Body of pancreas (tissue), 4 donors: ENCODE measurements at regions not wholly inside any gene's neighbourhood (a gene's known extent, or its start where the extent isn't known, plus 50 kb on each side); places are given as distances from the start of the nearest gene placed in this dataset.

Experiments
- ATAC-seq: fragments of 150-250 bp; one replicate; pipeline ENCODE4 v1.9.1; 2016
- DNase-seq, 4 donors: peaks; one replicate each; pipeline ENCODE4 v3.0.0-alpha.2; 2019
- H3K27ac ChIP-seq, 4 donors: fragments of 200-600 bp; sonication (generic); 1 replicate in 3 of 4; 2 replicates in 1 of 4; pipeline versions ENCODE4 v1.5.1 to v1.6.1; 2016 to 2019; ENCODE audit warnings: mild to moderate bottlenecking in 1 of 4, mixed read lengths in 1 of 4, moderate library complexity in 1 of 4
- H3K27me3 ChIP-seq, 2 donors: fragments of 200-600 bp; sonication (generic); one replicate each; pipeline ENCODE4 v1.6.0; 2016; ENCODE audit warnings: mild to moderate bottlenecking in 1 of 2
- H3K36me3 ChIP-seq, 2 donors: fragments of 200-600 bp; sonication (generic); replicated peaks in 1 of 2; 2 replicates each; pipeline ENCODE4 v1.5.1; 2016; ENCODE audit warnings: low read depth in 2 of 2; ENCODE audit not compliant: insufficient read depth in 1 of 2
- H3K4me1 ChIP-seq: fragments of 200-600 bp; sonication (generic); one replicate; pipeline ENCODE4 v1.6.0; 2016
- H3K4me3 ChIP-seq, 2 donors: fragments of 200-600 bp; sonication (generic); 1 replicate in 1 of 2; 2 replicates in 1 of 2; pipeline ENCODE4 v1.5.1; 2016 to 2019
- H3K9me3 ChIP-seq, 3 donors: fragments of 200-600 bp; sonication (generic); 1 replicate in 2 of 3; 2 replicates in 1 of 3; pipeline ENCODE4 v1.5.1; 2016
- CTCF ChIP-seq, 7 experiments: fragments of 450-650 bp in 4 of 7; fragments of 200-600 bp in 3 of 7; sonication (generic) in 3 of 7; IDR thresholded peaks; one replicate each; pipeline ENCODE4 v1.5.1; 2016 to 2019; ENCODE audit warnings: antibody characterized with exemption in 7 of 7
- POLR2A ChIP-seq, 3 donors: fragments of 450-650 bp; IDR thresholded peaks; one replicate each; pipeline ENCODE4 v1.6.1; 2016; ENCODE audit warnings: antibody characterized with exemption in 3 of 3, mild to moderate bottlenecking in 2 of 3
- WGBS, 2 donors: methylation state at CpG; one replicate each; pipeline ENCODE4 v1.1.5; 2017; 5-methylcytosine and 5-hydroxymethylcytosine counted together
- intact Hi-C: fragments of 100-400 bp; cut with DNase I; formaldehyde crosslinking; loops from one replicate; pipeline ENCODE4 v1.15.1; 2023

GRCh38 chr2:22883054-22883453 is 501.9 kb upstream of the KLHL29 start:
- Histone ChIP-seq H3K4me3 (no peak overlapping the region), H3K27ac (no peak overlapping the region), H3K36me3 (no peaks in the 10 kb centered on the region), H3K9me3 (no peaks in the 10 kb centered on the region), H3K4me1 (no peaks in the 10 kb centered on the region), H3K27me3 (no peaks in the 10 kb centered on the region)
- TF ChIP-seq POLR2A (IDR thresholded peaks at IDR 0.05) (no peak), CTCF (IDR thresholded peaks at IDR 0.05) (no peak)
- DNase-seq (no peak), ATAC-seq (no peak)
- intact Hi-C loops = no loop called here
- WGBS, 2 donors = 63 to 66% methylated on average over 5 of the region's 5 CpGs

GRCh38 chr2:22885245-22885644 is 499.7 kb upstream of the KLHL29 start:
- DNase-seq (no peak), ATAC-seq (no peak)
- intact Hi-C loops = no loop called here
- H3K36me3 ChIP-seq = no peaks in the 10 kb centered on the region
- WGBS, 2 donors = 71 to 88% methylated on average over 1 of the region's 1 CpG
- TF ChIP-seq CTCF (IDR thresholded peaks at IDR 0.05) = no peak
- no peak for TF ChIP-seq POLR2A (IDR thresholded peaks at IDR 0.05)
- H3K4me3 ChIP-seq = no peak overlapping the region
- H3K27me3 ChIP-seq = no peaks in the 10 kb centered on the region
- H3K9me3 ChIP-seq = no peaks in the 10 kb centered on the region
- no peak overlapping the region for H3K27ac ChIP-seq
- H3K4me1 ChIP-seq = no peaks in the 10 kb centered on the region

GRCh38 chr2:22887426-22887825 is 497.6 kb upstream of the KLHL29 start:
- intact Hi-C loops = no loop called here
- H3K27ac ChIP-seq = no peak overlapping the region
- no peaks in the 10 kb centered on the region for H3K27me3 ChIP-seq
- no peaks in the 10 kb centered on the region for H3K9me3 ChIP-seq
- H3K4me3 ChIP-seq = no peak overlapping the region
- no peak for ATAC-seq
- TF ChIP-seq POLR2A (IDR thresholded peaks at IDR 0.05) (no peak), CTCF (IDR thresholded peaks at IDR 0.05) (no peak)
- no peak for DNase-seq
- H3K4me1 ChIP-seq = no peaks in the 10 kb centered on the region
- no peaks in the 10 kb centered on the region for H3K36me3 ChIP-seq
- WGBS, 2 donors = 52 to 64% methylated on average over 4 of the region's 4 CpGs

- H3K9me3 ChIP-seq = no peaks in the 10 kb centered on the region
- no peaks in the 10 kb centered on the region for H3K4me1 ChIP-seq
- TF ChIP-seq POLR2A (IDR thresholded peaks at IDR 0.05) (no peak), CTCF (IDR thresholded peaks at IDR 0.05) (no peak)
- 44 to 51% methylated on average over 8 of the region's 8 CpGs for WGBS, 2 donors
- DNase-seq = no peak
- H3K27me3 ChIP-seq = no peaks in the 10 kb centered on the region
- H3K4me3 ChIP-seq = no peak overlapping the region
- H3K27ac ChIP-seq = no peak overlapping the region
- intact Hi-C loops = no loop called here
- H3K36me3 ChIP-seq = no peaks in the 10 kb centered on the region
- no peak for ATAC-seq
Measured at GRCh38 chr2:22887845-22888244, 497.1 kb upstream of the KLHL29 start.

- TF ChIP-seq POLR2A (IDR thresholded peaks at IDR 0.05) (no peak), CTCF (IDR thresholded peaks at IDR 0.05) (no peak)
- DNase-seq (no peak), ATAC-seq (no peak)
- no peaks in the 10 kb centered on the region for H3K9me3 ChIP-seq
- no peaks in the 10 kb centered on the region for H3K36me3 ChIP-seq
- no peak overlapping the region for H3K27ac ChIP-seq
- intact Hi-C loops = no loop called here
- H3K4me1 ChIP-seq = no peaks in the 10 kb centered on the region
- H3K4me3 ChIP-seq = no peak overlapping the region
- WGBS, 2 donors = 82 to 96% methylated on average over 4 to 5 of the region's 5 CpGs
- no peaks in the 10 kb centered on the region for H3K27me3 ChIP-seq
Measured at GRCh38 chr2:22890132-22890531, 494.8 kb upstream of the KLHL29 start.
